HFFc6 (cell line): ENCODE measurements at regions not wholly inside any gene's neighbourhood (a gene's known extent, or its start where the extent isn't known, plus 50 kb on each side); places are given as distances from the start of the nearest gene placed in this dataset.

Experiments used
- DNase-seq: peaks from one replicate; pipeline ENCODE4 v3.0.0-alpha.2; 2018
- H3K27ac Mint-ChIP-seq: 2 replicates; pipeline ENCODE4 v1.8.0; 2020; ENCODE audit warnings: mild to moderate bottlenecking, mixed read lengths
- H3K27me3 Mint-ChIP-seq: 2 replicates; pipeline ENCODE4 v1.8.0; 2021; ENCODE audit warnings: mild to moderate bottlenecking, moderate library complexity, mixed read lengths; ENCODE audit not compliant: insufficient read depth
- H3K36me3 Mint-ChIP-seq: 2 replicates; pipeline ENCODE4 v1.8.0; 2021; ENCODE audit warnings: low read depth, mixed read lengths
- H3K4me1 Mint-ChIP-seq: 2 replicates; pipeline ENCODE4 v1.8.0; 2020; ENCODE audit warnings: low read depth, mixed read lengths
- H3K4me3 Mint-ChIP-seq: 2 replicates; pipeline ENCODE4 v1.8.0; 2020; ENCODE audit warnings: mild to moderate bottlenecking, moderate library complexity, mixed read lengths
- H3K9me3 Mint-ChIP-seq: 2 replicates; pipeline ENCODE4 v1.8.0; 2020; ENCODE audit warnings: mild to moderate bottlenecking, mixed read lengths
- TF ChIP-seq, protein P1 (sequence below): fragments of 200-600 bp; sonication (generic); IDR thresholded peaks from 2 replicates; pipeline ENCODE4 v1.5.0; 2021; ENCODE audit warnings: antibody characterized with exemption, mild to moderate bottlenecking

DNA sequence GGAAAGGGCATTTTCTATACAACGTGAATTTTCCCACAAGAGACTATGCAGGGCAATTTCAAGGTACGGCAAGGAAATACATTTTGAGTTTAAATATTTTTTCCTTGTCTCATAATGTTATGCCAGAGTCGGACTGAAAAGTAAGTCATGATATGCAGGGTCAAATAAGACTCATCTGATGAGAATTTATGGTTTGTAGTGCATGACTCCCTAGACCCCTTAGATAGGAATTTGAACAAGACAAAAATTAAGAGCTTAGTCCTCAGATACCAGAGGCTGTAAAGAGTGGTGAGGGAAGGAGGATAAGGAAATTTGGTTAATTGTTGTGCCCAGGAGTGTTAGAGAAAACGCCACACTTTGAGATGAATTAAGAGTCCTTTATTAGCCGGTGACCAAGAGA, 616.6 kb downstream of the XPNPEP1 start:
- H3K27me3 Mint-ChIP-seq = no peaks in the 10 kb centered on the region
- TF ChIP-seq, protein P1, sequence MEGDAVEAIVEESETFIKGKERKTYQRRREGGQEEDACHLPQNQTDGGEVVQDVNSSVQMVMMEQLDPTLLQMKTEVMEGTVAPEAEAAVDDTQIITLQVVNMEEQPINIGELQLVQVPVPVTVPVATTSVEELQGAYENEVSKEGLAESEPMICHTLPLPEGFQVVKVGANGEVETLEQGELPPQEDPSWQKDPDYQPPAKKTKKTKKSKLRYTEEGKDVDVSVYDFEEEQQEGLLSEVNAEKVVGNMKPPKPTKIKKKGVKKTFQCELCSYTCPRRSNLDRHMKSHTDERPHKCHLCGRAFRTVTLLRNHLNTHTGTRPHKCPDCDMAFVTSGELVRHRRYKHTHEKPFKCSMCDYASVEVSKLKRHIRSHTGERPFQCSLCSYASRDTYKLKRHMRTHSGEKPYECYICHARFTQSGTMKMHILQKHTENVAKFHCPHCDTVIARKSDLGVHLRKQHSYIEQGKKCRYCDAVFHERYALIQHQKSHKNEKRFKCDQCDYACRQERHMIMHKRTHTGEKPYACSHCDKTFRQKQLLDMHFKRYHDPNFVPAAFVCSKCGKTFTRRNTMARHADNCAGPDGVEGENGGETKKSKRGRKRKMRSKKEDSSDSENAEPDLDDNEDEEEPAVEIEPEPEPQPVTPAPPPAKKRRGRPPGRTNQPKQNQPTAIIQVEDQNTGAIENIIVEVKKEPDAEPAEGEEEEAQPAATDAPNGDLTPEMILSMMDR = no peak
- peak overlapping the region; percentile 49; the same call in 1 of the 2 replicates for H3K4me3 Mint-ChIP-seq
- H3K9me3 Mint-ChIP-seq = no peaks in the 10 kb centered on the region
- peaks cover 61% of the 10 kb centered on the region for H3K4me1 Mint-ChIP-seq
- peak; percentile 4 for DNase-seq
- peak overlapping the region; percentile 20 for H3K27ac Mint-ChIP-seq
- no peaks in the 10 kb centered on the region for H3K36me3 Mint-ChIP-seq

DNA sequence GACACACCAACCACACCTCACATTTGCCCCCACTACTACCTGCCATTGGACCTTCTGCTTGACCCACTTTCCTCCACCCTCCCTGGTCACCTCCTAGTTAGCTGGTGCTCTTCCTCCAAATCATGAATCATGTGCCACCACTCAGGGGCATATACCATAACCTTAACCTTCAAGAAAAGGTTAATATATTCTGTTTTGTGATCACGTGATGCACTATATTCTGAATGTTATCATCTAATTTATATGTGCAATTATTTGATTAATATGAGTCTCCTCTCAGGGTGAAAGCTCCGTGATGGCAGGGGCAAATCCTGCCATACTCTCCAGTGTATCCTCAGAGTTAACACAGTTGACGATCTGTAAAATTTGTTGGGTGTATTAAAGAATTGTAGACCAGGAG, 635.5 kb downstream of the XPNPEP1 start:
- Mint-ChIP-seq H3K4me3 (no peak overlapping the region), H3K36me3 (no peaks in the 10 kb centered on the region), H3K27ac (no peak overlapping the region), H3K4me1 (peaks cover 56% of the 10 kb centered on the region), H3K9me3 (no peaks in the 10 kb centered on the region), H3K27me3 (peaks cover 1% of the 10 kb centered on the region; the same call in 1 of the 2 replicates)
- TF ChIP-seq, protein P1 = no peak
- DNase-seq = no peak

DNA sequence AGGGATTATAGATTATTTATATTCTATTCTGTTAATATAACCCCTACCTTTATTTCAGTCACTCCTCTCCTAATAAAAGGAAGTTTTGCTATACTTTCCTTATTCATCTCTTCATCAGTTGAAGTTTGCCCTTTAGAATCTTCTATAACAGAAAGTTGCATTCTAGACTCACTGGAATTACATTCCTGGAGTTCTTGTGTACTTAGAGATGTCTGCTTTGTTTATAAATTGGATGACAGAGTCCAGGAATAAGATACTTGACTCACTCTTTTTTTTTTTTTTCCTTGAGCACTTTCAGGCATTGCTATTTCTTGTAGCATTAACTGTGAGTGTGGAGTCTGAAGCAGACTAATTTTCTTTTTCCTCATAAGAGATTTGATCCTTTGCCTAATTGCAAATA, 640.8 kb downstream of the XPNPEP1 start:
- peak overlapping the region; percentile 54 for H3K27ac Mint-ChIP-seq
- no peaks in the 10 kb centered on the region for H3K9me3 Mint-ChIP-seq
- DNase-seq = peak; percentile 77
- peak overlapping the region; percentile 72 for H3K4me3 Mint-ChIP-seq
- H3K27me3 Mint-ChIP-seq = no peaks in the 10 kb centered on the region
- peaks cover 74% of the 10 kb centered on the region for H3K4me1 Mint-ChIP-seq
- TF ChIP-seq, protein P1 = no peak
- no peaks in the 10 kb centered on the region for H3K36me3 Mint-ChIP-seq

DNA sequence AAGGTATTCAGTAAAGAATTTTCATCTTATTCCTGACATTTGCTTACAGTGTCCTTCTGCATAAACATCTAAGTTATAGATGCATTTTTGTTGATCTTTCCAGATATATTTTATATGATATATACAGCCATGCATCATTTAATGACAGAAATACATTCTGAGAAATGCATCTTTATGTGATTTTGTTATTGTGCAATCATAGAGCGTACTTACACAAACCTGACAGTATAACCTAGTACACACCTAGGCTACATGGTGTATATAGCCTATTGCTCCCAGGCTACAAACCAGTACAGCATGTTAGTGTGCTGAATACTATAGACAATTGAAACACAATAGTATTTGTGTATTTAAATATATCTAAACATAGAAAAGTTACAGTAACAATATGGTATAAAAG, 642.0 kb downstream of the XPNPEP1 start:
- Mint-ChIP-seq H3K4me1 (peaks cover 70% of the 10 kb centered on the region), H3K9me3 (no peaks in the 10 kb centered on the region), H3K4me3 (no peak overlapping the region), H3K36me3 (no peaks in the 10 kb centered on the region), H3K27me3 (no peaks in the 10 kb centered on the region), H3K27ac (no peak overlapping the region)
- DNase-seq = no peak
- TF ChIP-seq, protein P1 = no peak

DNA sequence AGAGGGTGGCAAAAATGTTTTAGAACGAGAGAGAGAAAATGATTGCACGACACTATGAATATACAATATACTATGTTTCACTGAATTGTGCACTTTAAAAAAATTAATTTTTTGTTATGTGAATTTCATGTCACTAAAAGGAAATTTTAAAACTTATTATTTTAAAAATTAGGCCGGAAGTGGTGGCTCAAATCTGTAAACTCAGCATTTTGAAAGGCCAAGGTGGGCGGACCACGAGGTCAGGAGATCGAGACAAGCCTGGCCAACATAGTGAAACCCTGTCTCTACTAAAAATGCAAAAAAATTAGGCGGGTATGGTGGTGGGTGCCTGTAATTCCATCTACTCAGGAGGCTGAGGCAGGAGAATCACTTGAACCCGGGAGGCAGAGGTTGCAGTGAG, 642.5 kb downstream of the XPNPEP1 start:
- H3K4me3 Mint-ChIP-seq = no peak overlapping the region
- H3K9me3 Mint-ChIP-seq = no peaks in the 10 kb centered on the region
- TF ChIP-seq, protein P1 = no peak
- no peaks in the 10 kb centered on the region for H3K36me3 Mint-ChIP-seq
- DNase-seq = no peak
- H3K4me1 Mint-ChIP-seq = peaks cover 66% of the 10 kb centered on the region
- no peaks in the 10 kb centered on the region for H3K27me3 Mint-ChIP-seq
- no peak overlapping the region for H3K27ac Mint-ChIP-seq

DNA sequence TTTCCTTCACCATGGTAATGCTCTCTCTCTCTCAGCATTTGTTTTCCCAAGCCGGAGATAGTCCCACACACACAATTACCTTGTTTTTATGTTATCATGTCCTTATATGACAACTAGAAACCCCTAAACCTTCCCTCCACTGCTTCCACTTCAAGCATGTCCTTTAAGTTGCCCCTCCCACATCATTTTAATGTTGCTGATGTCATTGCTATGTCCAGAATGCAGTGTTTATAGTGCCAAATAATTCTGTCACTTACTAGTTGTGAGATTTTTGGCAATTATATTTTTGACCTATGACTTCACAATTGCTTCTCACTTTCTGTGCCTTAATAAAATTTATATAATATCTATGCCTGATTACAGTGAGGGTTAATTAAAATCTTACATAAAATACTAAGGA, 645.9 kb downstream of the XPNPEP1 start:
- Mint-ChIP-seq H3K27me3 (no peaks in the 10 kb centered on the region), H3K4me3 (no peak overlapping the region), H3K27ac (no peak overlapping the region), H3K9me3 (no peaks in the 10 kb centered on the region), H3K36me3 (no peaks in the 10 kb centered on the region), H3K4me1 (peaks cover 41% of the 10 kb centered on the region)
- TF ChIP-seq, protein P1 = no peak
- no peak for DNase-seq
